ENCODE measurements at regions not wholly inside any gene's neighbourhood (a gene's known extent, or its start where the extent isn't known, plus 50 kb on each side); places are given as distances from the start of the nearest gene placed in this dataset.
"Not testable (repeated sequence)": the region's sequence is repeated elsewhere in the genome, so short reads cannot be mapped to it uniquely, and the experiment has no call there.

GRCh38 chr1:219071209-219071608 lies 102.5 kb upstream of the LYPLAL1 start:
- no peak for DNase-seq

GRCh38 chr1:219072329-219072728 lies 101.3 kb upstream of the LYPLAL1 start:
- no peak for DNase-seq

GRCh38 chr1:219074084-219074728 lies 99.5 kb upstream of the LYPLAL1 start:
- DNase-seq, result no peak

GRCh38 chr1:219075121-219075879 lies 98.4 kb upstream of the LYPLAL1 start:
- DNase-seq, result no peak

GRCh38 chr1:219076326-219076937 lies 97.2 kb upstream of the LYPLAL1 start:
- no peak for DNase-seq

- DNase-seq, result not testable (repeated sequence)
Observed at GRCh38 chr1:219077767-219078166, 95.9 kb upstream of the LYPLAL1 start.

GRCh38 chr1:219081943-219082925 lies 91.4 kb upstream of the LYPLAL1 start:
- DNase-seq, result no peak

GRCh38 chr1:219083631-219084030 lies 90.0 kb upstream of the LYPLAL1 start:
- DNase-seq, result no peak

- DNase-seq, result no peak
Observed at GRCh38 chr1:219085082-219085481, 88.6 kb upstream of the LYPLAL1 start.

GRCh38 chr1:219085988-219086387 lies 87.7 kb upstream of the LYPLAL1 start:
- no peak for DNase-seq

GRCh38 chr1:219086956-219087469 lies 86.7 kb upstream of the LYPLAL1 start:
- DNase-seq, result peak; percentile 49

GRCh38 chr1:219088778-219089557 lies 84.7 kb upstream of the LYPLAL1 start:
- DNase-seq, result peak; percentile 95

- DNase-seq, result peak; percentile 85
Observed at GRCh38 chr1:219090607-219091006, 83.1 kb upstream of the LYPLAL1 start.

- DNase-seq, result no peak
Observed at GRCh38 chr1:219092206-219092605, 81.5 kb upstream of the LYPLAL1 start.

- DNase-seq, result no peak
Observed at GRCh38 chr1:219099307-219099706, 74.4 kb upstream of the LYPLAL1 start.

GRCh38 chr1:219100059-219100458 lies 73.6 kb upstream of the LYPLAL1 start:
- no peak for DNase-seq

- DNase-seq, result not testable (repeated sequence)
Observed at GRCh38 chr1:219102466-219102865, 71.2 kb upstream of the LYPLAL1 start.

- DNase-seq, result no peak
Observed at GRCh38 chr1:219105893-219106292, 67.8 kb upstream of the LYPLAL1 start.

GRCh38 chr1:219109424-219110018 lies 64.2 kb upstream of the LYPLAL1 start:
- DNase-seq, result no peak

- DNase-seq, result no peak
Observed at GRCh38 chr1:219113261-219113660, 60.4 kb upstream of the LYPLAL1 start.

GRCh38 chr1:219114014-219114413 lies 59.7 kb upstream of the LYPLAL1 start:
- no peak for DNase-seq

Measured in SIG-M5 (cell line).